Endothelial cell of umbilical vein (primary cell): ENCODE measurements at regions not wholly inside any gene's neighbourhood (a gene's known extent, or its start where the extent isn't known, plus 50 kb on each side); places are given as distances from the start of the nearest gene placed in this dataset.
"Not testable (repeated sequence)": the region's sequence is repeated elsewhere in the genome, so short reads cannot be mapped to it uniquely, and the experiment has no call there.

Experiments
- BruUV-seq: library from RNA; stranded (reverse); fragments of 400-500 nt; replicated peaks from 2 replicates; lab custom pipeline; 2021; lab: Mats Ljungman, UMichigan
- CTCF ChIA-PET: fragments of 300-600, 350-600 bp; sonication (Branson Sonifier 250); formaldehyde crosslinking; loops from one replicate; lab custom pipeline; 2021; ENCODE audit warnings: antibody characterized with exemption, inconsistent platforms; lab: Charles Lee
- POLR2A ChIA-PET: fragments of 300-600, 350-600 bp; sonication (Branson Sonifier 250); formaldehyde crosslinking; loops from one replicate; lab custom pipeline; 2021; ENCODE audit warnings: antibody characterized with exemption, inconsistent platforms; lab: Charles Lee
- DNase-seq: peaks from one replicate; pipeline ENCODE4 v3.0.0-alpha.2; 2011; ENCODE audit warnings: low read depth, low spot score
- FAIRE-seq: peaks from 2 replicates; lab custom pipeline; 2011; peaks lifted over from hg19 to GRCh38; lab: Jason Lieb, UNC
- H2AFZ ChIP-seq: 2 replicates; pipeline ENCODE4 v1.6.0; 2012; ENCODE audit warnings: low read depth, low read length, control low read depth, inconsistent platforms
- H3K27ac ChIP-seq: 2 replicates; pipeline ENCODE4 v1.5.1; 2011; ENCODE audit warnings: low read depth, mild to moderate bottlenecking, control low read depth, low read length, moderate library complexity; ENCODE audit not compliant: insufficient read depth
- H3K27me3 ChIP-seq, 2 experiments: 2 replicates each; pipeline versions ENCODE4 v1.6.0 to v1.6.1; 2011; ENCODE audit warnings: low read length in 2 of 2, mixed read lengths in 1 of 2; ENCODE audit not compliant: control insufficient read depth in 2 of 2, insufficient read depth in 2 of 2
- H3K36me3 ChIP-seq, 2 experiments: 2 replicates in 1 of 2; 3 replicates in 1 of 2; pipeline ENCODE4 v1.5.1; 2011; ENCODE audit warnings: low read length in 2 of 2, mild to moderate bottlenecking in 1 of 2, moderate library complexity in 1 of 2; ENCODE audit not compliant: control insufficient read depth in 2 of 2, insufficient read depth in 2 of 2; ENCODE audit errors: extremely low read depth in 1 of 2
- H3K4me1 ChIP-seq: 3 replicates; pipeline ENCODE4 v1.5.1; 2011; ENCODE audit warnings: mild to moderate bottlenecking, low read length; ENCODE audit not compliant: control insufficient read depth, insufficient read depth; ENCODE audit errors: extremely low read depth
- H3K4me2 ChIP-seq: 2 replicates; pipeline ENCODE4 v1.6.1; 2011; ENCODE audit warnings: low read length, control low read depth, mixed read lengths; ENCODE audit not compliant: insufficient read depth
- H3K4me3 ChIP-seq, 3 experiments: fragments of 200-600 bp in 1 of 3; sonication (generic), shearing (Covaris generic) in 1 of 3; replicated peaks in 1 of 3; 2 replicates each; pipeline ENCODE4 v1.5.1; 2011 to 2016; ENCODE audit warnings: control low read depth in 3 of 3, low read length in 3 of 3, mild to moderate bottlenecking in 2 of 3, inconsistent platforms in 1 of 3, low read depth in 1 of 3, moderate library complexity in 1 of 3; ENCODE audit not compliant: insufficient read depth in 1 of 3
- H3K79me2 ChIP-seq: 2 replicates; pipeline ENCODE4 v1.6.0; 2012; ENCODE audit warnings: low read length, inconsistent platforms; ENCODE audit not compliant: control insufficient read depth, insufficient read depth
- H3K9ac ChIP-seq: replicated peaks from 2 replicates; pipeline ENCODE3; 2011; ENCODE audit warnings: low read length, control low read depth; ENCODE audit not compliant: insufficient read depth; ENCODE audit errors: extremely low read depth
- H3K9me1 ChIP-seq: replicated peaks from 3 replicates; pipeline ENCODE4 v1.6.0; 2011; ENCODE audit warnings: mild to moderate bottlenecking, low read length; ENCODE audit not compliant: control insufficient read depth, insufficient read depth; ENCODE audit errors: extremely low read depth
- H3K9me3 ChIP-seq: replicated peaks from 2 replicates; pipeline ENCODE4 v1.5.1; 2012; ENCODE audit warnings: low read length, inconsistent platforms; ENCODE audit not compliant: control insufficient read depth, insufficient read depth
- H4K20me1 ChIP-seq: replicated peaks from 2 replicates; pipeline ENCODE3; 2011; ENCODE audit warnings: mild to moderate bottlenecking, low read length; ENCODE audit not compliant: control insufficient read depth, insufficient read depth; ENCODE audit errors: extremely low read depth
- CTCF ChIP-seq, 2 donors: IDR thresholded peaks; 1 replicate in 1 of 2; 2 replicates in 1 of 2; pipeline ENCODE4 v1.5.1; 2011; ENCODE audit warnings: low read length in 2 of 2, mild to moderate bottlenecking in 2 of 2, moderate library complexity in 2 of 2, control low read depth in 1 of 2, inconsistent platforms in 1 of 2, low read depth in 1 of 2; ENCODE audit not compliant: insufficient read depth in 1 of 2; ENCODE audit errors: extremely low read depth in 1 of 2
- JUN ChIP-seq: IDR thresholded peaks from 2 replicates; pipeline ENCODE4 v1.6.1; 2011; ENCODE audit warnings: borderline replicate concordance, low read depth; ENCODE audit not compliant: insufficient read length, insufficient read depth
- MYC ChIP-seq: IDR thresholded peaks from one replicate; pipeline ENCODE4 v1.6.1; 2011; ENCODE audit warnings: mild to moderate bottlenecking, low read depth, low read length
- POLR2A ChIP-seq: IDR thresholded peaks from 2 replicates; pipeline ENCODE4 v1.6.1; 2012; ENCODE audit warnings: low read depth, mild to moderate bottlenecking, control low read depth, low read length
- POLR2AphosphoS5 ChIP-seq: IDR thresholded peaks from 2 replicates; pipeline ENCODE4 v1.6.1; 2012; ENCODE audit warnings: low read depth, mild to moderate bottlenecking, control low read depth, low read length, moderate library complexity; ENCODE audit not compliant: insufficient read depth
- dilution Hi-C: fragments of 300-500 bp; cut with MboI; formaldehyde crosslinking; loops from one replicate; pipeline ENCODE4 v1.15.0; 2019; ENCODE audit warnings: low sequenced_read_pairs; ENCODE audit not compliant: extremely low pct_ligation_motif_present
- intact Hi-C: fragments of 100-400 bp; cut with micrococcal nuclease; formaldehyde crosslinking; loops from one replicate; pipeline ENCODE4 v1.10.0; 2022

GRCh38 chr10:90032519-90032918 is 331.1 kb downstream of the KIF20B start:
- Histone ChIP-seq H3K9me3 (no peaks in the 10 kb centered on the region), H4K20me1 (no peaks in the 10 kb centered on the region), H3K27ac (no peak overlapping the region), H3K4me3 (no peak overlapping the region), H3K9me1 (no peaks in the 10 kb centered on the region), H3K4me1 (no peaks in the 10 kb centered on the region), H3K36me3 (no peaks in the 10 kb centered on the region), H3K79me2 (no peaks in the 10 kb centered on the region), H3K27me3 (no peaks in the 10 kb centered on the region), H2AFZ (no peak overlapping the region), H3K9ac (no peak overlapping the region), H3K4me2 (no peak overlapping the region)
- intact Hi-C loops, result no loop called here
- ChIA-PET CTCF (no interaction called here), POLR2A (no interaction called here)
- FAIRE-seq (no peak), DNase-seq (no peak)
- BruUV-seq, result no TSS peak
- dilution Hi-C loops, result no loop called here
- no peak for TF ChIP-seq JUN
- no peak for TF ChIP-seq POLR2AphosphoS5
- no peak for TF ChIP-seq CTCF (IDR thresholded peaks at IDR 0.05; ENCODE audit: extremely low read depth in 1 of 2, insufficient read depth in 1 of 2, low read depth in 1 of 2, low read length in 2 of 2)
- TF ChIP-seq MYC, result no peak
- TF ChIP-seq POLR2A, result no peak

- CTCF ChIA-PET, H3K4me3 ChIP-seq, H2AFZ ChIP-seq, H3K27ac ChIP-seq, H4K20me1 ChIP-seq, dilution Hi-C loops, H3K4me2 ChIP-seq, H3K9ac ChIP-seq, intact Hi-C loops, DNase-seq, BruUV-seq, H3K36me3 ChIP-seq, H3K79me2 ChIP-seq, H3K9me1 ChIP-seq, FAIRE-seq, H3K4me1 ChIP-seq, H3K27me3 ChIP-seq, H3K9me3 ChIP-seq, POLR2A ChIA-PET: not testable (repeated sequence)
These were observed 333.5 kb downstream of the KIF20B start for GRCh38 chr10:90034862-90035261.
